HG02763 (cell line): ENCODE measurements at regions not wholly inside any gene's neighbourhood (a gene's known extent, or its start where the extent isn't known, plus 50 kb on each side); places are given as distances from the start of the nearest gene placed in this dataset.
A peak's percentile ranks its signal among the peaks of the same experiment; 100 is the strongest.

Source experiments
- ATAC-seq: cut with Tn5 transposase; IDR thresholded peaks from one replicate; pipeline ENCODE4 v1.9.1; 2021; ENCODE audit warnings: mild to moderate bottlenecking, moderate library complexity; ENCODE audit not compliant: unreplicated experiment

GRCh38 chrX:39117101-39117500 is 315.8 kb downstream of the MID1IP1 start:
- ATAC-seq = no peak

GRCh38 chrX:39121903-39122302 is 320.6 kb downstream of the MID1IP1 start:
- ATAC-seq = no peak

GRCh38 chrX:39125834-39126233 is 324.6 kb downstream of the MID1IP1 start:
- no peak for ATAC-seq

- ATAC-seq = no peak
Observed at GRCh38 chrX:39133971-39134370, 332.7 kb downstream of the MID1IP1 start.

GRCh38 chrX:39137363-39137954 is 336.2 kb downstream of the MID1IP1 start:
- no peak for ATAC-seq

GRCh38 chrX:39140581-39140980 is 339.3 kb downstream of the MID1IP1 start:
- no peak for ATAC-seq

- no peak for ATAC-seq
Observed at GRCh38 chrX:39144323-39144722, 343.1 kb downstream of the MID1IP1 start.

GRCh38 chrX:39144956-39145355 is 343.7 kb downstream of the MID1IP1 start:
- peak; percentile 54 for ATAC-seq

GRCh38 chrX:39145859-39146258 is 344.6 kb downstream of the MID1IP1 start:
- ATAC-seq = no peak

GRCh38 chrX:39149761-39150160 is 348.5 kb downstream of the MID1IP1 start:
- no peak for ATAC-seq

- no peak for ATAC-seq
Observed at GRCh38 chrX:39150220-39150619, 349.0 kb downstream of the MID1IP1 start.

- no peak for ATAC-seq
Observed at GRCh38 chrX:39150621-39151020, 349.4 kb downstream of the MID1IP1 start.

GRCh38 chrX:39152106-39152649 is 350.9 kb downstream of the MID1IP1 start:
- ATAC-seq = no peak

GRCh38 chrX:39156051-39156450 is 354.8 kb downstream of the MID1IP1 start:
- ATAC-seq = no peak

GRCh38 chrX:39157006-39157405 is 355.7 kb downstream of the MID1IP1 start:
- ATAC-seq = no peak

- ATAC-seq = no peak
Observed at GRCh38 chrX:39157796-39158195, 356.5 kb downstream of the MID1IP1 start.

GRCh38 chrX:39158801-39159657 is 357.8 kb downstream of the MID1IP1 start:
- ATAC-seq = no peak

- ATAC-seq = no peak
Observed at GRCh38 chrX:39159921-39160507, 358.8 kb downstream of the MID1IP1 start.

GRCh38 chrX:39161611-39162255 is 360.5 kb downstream of the MID1IP1 start:
- ATAC-seq = no peak

GRCh38 chrX:39162322-39162735 is 361.1 kb downstream of the MID1IP1 start:
- no peak for ATAC-seq

- ATAC-seq = no peak
Observed at GRCh38 chrX:39163581-39164126, 362.4 kb downstream of the MID1IP1 start.
